HEK293T (cell line): ENCODE measurements at regions not wholly inside any gene's neighbourhood (a gene's known extent, or its start where the extent isn't known, plus 50 kb on each side); places are given as distances from the start of the nearest gene placed in this dataset.

ENCODE experiments used
- BHLHE40 ChIP-seq: fragments of 450-650 bp; IDR thresholded peaks from 2 replicates; pipeline ENCODE4 v1.6.1; 2016; ENCODE audit warnings: mild to moderate bottlenecking, moderate library complexity, borderline replicate concordance
- ELF4 ChIP-seq: fragments of 450-650 bp; IDR thresholded peaks from 2 replicates; pipeline ENCODE4 v1.6.1; 2017; ENCODE audit warnings: antibody characterized with exemption
- FOXA1 ChIP-seq: fragments of 450-650 bp; IDR thresholded peaks from 2 replicates; pipeline ENCODE4 v1.6.1; 2016; ENCODE audit warnings: mild to moderate bottlenecking
- FOXK2 ChIP-seq: fragments of 450-650 bp; IDR thresholded peaks from 2 replicates; pipeline ENCODE4 v1.6.1; 2016; ENCODE audit warnings: mild to moderate bottlenecking
- FOXM1 ChIP-seq: fragments of 450-650 bp; IDR thresholded peaks from 2 replicates; pipeline ENCODE4 v1.6.1; 2017; ENCODE audit warnings: mild to moderate bottlenecking, borderline replicate concordance
- SP1 ChIP-seq: fragments of 450-650 bp; IDR thresholded peaks from 2 replicates; pipeline ENCODE4 v1.6.1; 2017
- SUZ12 ChIP-seq: fragments of 450-650 bp; IDR thresholded peaks from 2 replicates; pipeline ENCODE4 v1.6.1; 2016; ENCODE audit warnings: mild to moderate bottlenecking
- TF ChIP-seq, protein P1 (sequence below): fragments of 450-650 bp; IDR thresholded peaks from 2 replicates; pipeline ENCODE4 v1.6.1; 2016

GRCh38 chr15:93719921-93720351 lies 511.4 kb upstream of the MCTP2 start:
- TF ChIP-seq SP1 (no peak), BHLHE40 (no peak), FOXM1 (no peak), ELF4 (no peak), SUZ12 (no peak), FOXA1 (no peak), FOXK2 (no peak)
- TF ChIP-seq, protein P1, sequence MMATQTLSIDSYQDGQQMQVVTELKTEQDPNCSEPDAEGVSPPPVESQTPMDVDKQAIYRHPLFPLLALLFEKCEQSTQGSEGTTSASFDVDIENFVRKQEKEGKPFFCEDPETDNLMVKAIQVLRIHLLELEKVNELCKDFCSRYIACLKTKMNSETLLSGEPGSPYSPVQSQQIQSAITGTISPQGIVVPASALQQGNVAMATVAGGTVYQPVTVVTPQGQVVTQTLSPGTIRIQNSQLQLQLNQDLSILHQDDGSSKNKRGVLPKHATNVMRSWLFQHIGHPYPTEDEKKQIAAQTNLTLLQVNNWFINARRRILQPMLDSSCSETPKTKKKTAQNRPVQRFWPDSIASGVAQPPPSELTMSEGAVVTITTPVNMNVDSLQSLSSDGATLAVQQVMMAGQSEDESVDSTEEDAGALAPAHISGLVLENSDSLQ: no peak
